AG08396 (cell line): ENCODE measurements at regions not wholly inside any gene's neighbourhood (a gene's known extent, or its start where the extent isn't known, plus 50 kb on each side); places are given as distances from the start of the nearest gene placed in this dataset.
"Not testable (repeated sequence)": the region's sequence is repeated elsewhere in the genome, so short reads cannot be mapped to it uniquely, and the experiment has no call there.

ENCODE experiments used
- DNase-seq: peaks from one replicate; pipeline ENCODE4 v3.0.0; 2012; ENCODE audit warnings: low spot score, mixed read lengths

DNA sequence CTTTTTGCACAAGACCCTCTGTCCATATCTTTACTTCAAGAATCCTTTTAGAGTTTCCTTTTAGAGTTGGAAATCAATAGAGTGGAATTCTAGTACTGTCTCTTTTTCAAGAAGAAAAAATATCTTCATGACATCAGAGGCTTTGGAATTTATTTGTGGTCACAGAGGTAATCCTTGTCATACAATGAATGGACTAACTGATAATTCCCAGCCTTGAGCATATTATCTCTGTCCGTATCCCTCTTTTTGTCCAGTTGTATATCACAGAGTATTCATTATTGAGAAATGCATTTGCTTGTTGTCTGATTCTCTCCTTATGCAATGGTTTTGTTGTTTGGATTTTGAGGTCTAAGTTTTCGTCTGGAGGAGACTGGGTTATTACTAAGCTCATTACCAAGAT is 82.0 kb upstream of the HAPLN1 start:
- no peak for DNase-seq

DNA sequence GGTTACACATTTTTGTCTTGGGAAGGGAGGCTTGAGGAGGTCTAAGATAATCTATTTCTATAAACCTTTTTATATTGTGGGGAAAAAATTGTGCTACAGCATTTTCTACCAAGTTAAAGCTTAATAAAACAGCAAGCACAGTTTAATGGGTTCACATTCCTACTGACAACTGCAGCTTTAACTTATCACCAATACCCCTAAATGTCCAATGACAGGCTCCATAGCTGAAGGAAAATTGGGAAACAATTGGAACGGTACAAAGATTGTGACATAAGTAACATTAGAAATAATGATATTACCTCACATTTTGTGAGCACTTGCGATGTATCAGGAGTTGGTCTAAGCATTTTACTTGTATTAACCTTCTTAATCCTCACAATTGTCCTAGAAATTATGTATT is 79.5 kb upstream of the HAPLN1 start:
- no peak for DNase-seq

DNA sequence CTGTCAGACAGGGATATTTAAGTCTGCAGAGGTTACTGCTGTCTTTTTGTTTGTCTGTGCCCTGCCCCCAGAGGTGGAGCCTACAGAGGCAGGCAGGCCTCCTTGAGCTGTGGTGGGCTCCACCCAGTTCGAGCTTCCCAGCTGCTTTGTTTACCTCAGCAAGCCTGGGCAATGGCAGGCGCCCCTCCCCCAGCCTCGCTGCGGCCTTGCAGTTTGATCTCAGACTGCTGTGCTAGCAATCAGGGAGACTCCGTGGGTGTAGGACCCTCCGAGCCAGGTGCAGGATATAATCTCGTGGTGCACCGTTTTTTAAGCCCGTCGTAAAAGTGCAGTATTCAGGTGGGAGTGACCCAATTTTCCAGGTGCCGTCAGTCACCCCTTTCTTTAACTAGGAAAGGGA is 78.4 kb upstream of the HAPLN1 start:
- DNase-seq = not testable (repeated sequence)

GRCh38 chr5:83789371-83789770 is 68.7 kb upstream of the HAPLN1 start:
- no peak for DNase-seq

GRCh38 chr5:83787631-83788030 is 67.0 kb upstream of the HAPLN1 start:
- DNase-seq = no peak

DNA sequence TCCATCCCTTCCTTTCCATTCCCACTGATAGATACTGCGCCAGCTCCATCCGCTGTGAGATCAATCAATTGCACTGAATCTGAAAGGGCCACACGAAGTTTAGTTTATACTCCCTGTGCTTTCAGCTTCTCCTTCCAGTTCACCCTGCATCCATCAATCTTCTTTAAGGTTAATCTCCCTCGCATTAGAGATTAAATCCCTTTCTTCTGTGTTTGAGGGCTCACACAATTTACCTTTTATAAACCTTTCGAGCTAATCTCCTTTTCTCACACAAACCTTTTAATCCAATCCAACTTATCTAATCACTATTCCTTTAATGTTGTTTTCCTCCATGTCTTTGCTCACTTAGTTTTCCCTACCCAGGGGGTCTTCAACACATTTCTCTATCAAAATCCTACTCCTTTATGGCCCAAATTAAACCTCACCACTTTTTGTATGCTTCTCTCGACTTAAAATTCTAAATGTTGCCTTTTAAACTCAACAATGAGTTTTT is 64.6 kb upstream of the HAPLN1 start:
- DNase-seq = no peak

GRCh38 chr5:83780699-83781350 is 60.2 kb upstream of the HAPLN1 start:
- DNase-seq = no peak

DNA sequence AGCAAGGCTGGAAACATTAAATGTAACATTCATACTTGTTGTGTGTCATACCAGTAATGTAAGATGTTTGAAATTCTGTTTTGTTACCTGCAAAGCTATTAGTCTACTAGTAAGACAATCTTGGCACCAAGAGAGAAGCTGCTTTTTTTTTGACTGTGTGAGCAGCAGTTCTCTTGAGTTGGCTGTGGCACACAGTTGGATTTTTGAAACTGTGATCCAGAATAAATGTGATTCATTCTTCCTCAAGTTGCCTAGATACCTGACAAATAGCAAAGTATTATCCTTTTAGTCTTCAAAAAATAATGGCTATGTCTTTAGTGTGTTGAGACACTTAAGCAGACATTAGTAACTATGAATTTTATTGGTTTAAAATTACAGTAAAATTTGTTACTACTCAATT is 57.2 kb upstream of the HAPLN1 start:
- no peak for DNase-seq

DNA sequence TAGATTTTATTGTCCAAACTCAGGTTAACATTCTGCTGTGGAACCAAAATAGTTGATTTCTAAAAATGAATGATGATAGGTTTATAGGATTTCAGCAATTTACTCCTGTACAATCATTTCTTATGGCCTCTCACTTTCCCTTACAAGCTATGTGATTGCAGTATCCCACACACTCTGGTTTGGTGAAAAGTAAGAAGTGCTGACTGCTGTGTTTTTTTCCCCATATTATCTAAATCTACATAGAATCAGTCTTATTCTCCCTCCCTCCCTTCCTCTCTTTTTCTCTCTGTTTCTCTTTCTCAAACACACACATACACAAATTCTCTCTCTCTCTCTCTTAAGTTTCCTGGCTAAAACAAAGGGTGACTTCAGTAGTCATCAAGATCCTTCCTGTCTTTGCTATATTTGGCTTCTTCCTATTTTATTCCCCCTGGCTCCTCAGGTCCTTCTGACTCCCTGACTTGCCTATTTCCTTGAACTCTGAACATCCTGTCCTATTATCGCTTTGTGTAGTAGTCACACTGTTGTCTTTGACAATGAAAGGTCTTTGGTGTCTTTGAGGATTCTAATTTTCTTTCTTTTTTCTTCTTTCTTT is 55.9 kb upstream of the HAPLN1 start:
- no peak for DNase-seq
